CD4-positive, CD25-positive, alpha-beta regulatory T cell (primary cell): ENCODE measurements at regions not wholly inside any gene's neighbourhood (a gene's known extent, or its start where the extent isn't known, plus 50 kb on each side); places are given as distances from the start of the nearest gene placed in this dataset.

Experiments
- ATAC-seq, 2 donors: fragments of 150-1000 bp; cut with Tn5 transposase; one replicate each; pipeline ENCODE4 v1.10.0; 2021; ENCODE audit warnings: low read depth in 2 of 2, moderate number of reproducible peaks in 2 of 2, moderate library complexity in 1 of 2
- DNase-seq, 3 donors: peaks; one replicate each; pipeline versions ENCODE4 v3.0.0 to v3.0.0-alpha.2; 2012 to 2022; ENCODE audit warnings: mixed read lengths in 1 of 3
- H3K27ac ChIP-seq: one replicate; pipeline ENCODE4 v1.7.0; 2013; ENCODE audit warnings: mild to moderate bottlenecking, low read length; ENCODE audit not compliant: insufficient read depth, poor library complexity, severe bottlenecking
- H3K27me3 ChIP-seq: one replicate; pipeline ENCODE4 v1.7.0; 2013; ENCODE audit warnings: low read length; ENCODE audit not compliant: control insufficient read depth, insufficient read depth
- H3K36me3 ChIP-seq: one replicate; pipeline ENCODE4 v1.7.0; 2013; ENCODE audit warnings: mild to moderate bottlenecking, low read length, moderate library complexity; ENCODE audit not compliant: control insufficient read depth, insufficient read depth
- H3K4me1 ChIP-seq: 2 replicates; pipeline ENCODE4 v1.7.0; 2013; ENCODE audit warnings: mild to moderate bottlenecking, low read length; ENCODE audit not compliant: insufficient read depth, control insufficient read depth, poor library complexity, severe bottlenecking
- H3K4me3 ChIP-seq: one replicate; pipeline ENCODE4 v1.7.0; 2013; ENCODE audit warnings: low read depth, mild to moderate bottlenecking, low read length, moderate library complexity
- H3K9me3 ChIP-seq, 2 experiments: 1 replicate in 1 of 2; 2 replicates in 1 of 2; pipeline ENCODE4 v1.7.0; 2013; ENCODE audit warnings: low read length in 2 of 2, mild to moderate bottlenecking in 1 of 2, moderate library complexity in 1 of 2; ENCODE audit not compliant: control insufficient read depth in 2 of 2
- H3K27ac Mint-ChIP-seq, 3 donors: one replicate each; pipeline ENCODE4 v1.8.0; 2020 to 2022; ENCODE audit warnings: mild to moderate bottlenecking in 3 of 3, mixed read lengths in 3 of 3, moderate library complexity in 2 of 3
- H3K27me3 Mint-ChIP-seq: one replicate; pipeline ENCODE4 v1.8.0; 2022; ENCODE audit warnings: mild to moderate bottlenecking, mixed read lengths
- H3K36me3 Mint-ChIP-seq: one replicate; pipeline ENCODE4 v1.8.0; 2020; ENCODE audit warnings: mixed read lengths
- H3K4me1 Mint-ChIP-seq, 4 donors: one replicate each; pipeline ENCODE4 v1.8.0; 2020 to 2022; ENCODE audit warnings: mixed read lengths in 4 of 4, mild to moderate bottlenecking in 1 of 4
- H3K4me3 Mint-ChIP-seq, 4 donors: one replicate each; pipeline ENCODE4 v1.8.0; 2020 to 2022; ENCODE audit warnings: mild to moderate bottlenecking in 4 of 4, mixed read lengths in 4 of 4, moderate library complexity in 3 of 4
- H3K9me3 Mint-ChIP-seq, 7 donors: one replicate each; pipeline ENCODE4 v1.8.0; 2020 to 2022; ENCODE audit warnings: mixed read lengths in 7 of 7, mild to moderate bottlenecking in 3 of 7, moderate library complexity in 2 of 7

GRCh38 chr7:34488766-34489165 lies 169.3 kb upstream of the NPSR1 start:
- Mint-ChIP-seq H3K27ac (no peak overlapping the region), H3K27me3 (no peaks in the 10 kb centered on the region), H3K36me3 (no peaks in the 10 kb centered on the region), H3K9me3 (peaks cover 2 to 22% (median 5%) of the 10 kb centered on the region in 7 donors), H3K4me3 (no peak overlapping the region), H3K4me1 (no peaks in the 10 kb centered on the region)
- no peaks in the 10 kb centered on the region for H3K4me1 ChIP-seq
- H3K27ac ChIP-seq, result no peak overlapping the region
- DNase-seq, result no peak
- H3K4me3 ChIP-seq, result no peak overlapping the region
- no peaks in the 10 kb centered on the region for H3K36me3 ChIP-seq
- no peaks in the 10 kb centered on the region for H3K9me3 ChIP-seq
- ATAC-seq, result no peak
- H3K27me3 ChIP-seq, result no peaks in the 10 kb centered on the region

DNA sequence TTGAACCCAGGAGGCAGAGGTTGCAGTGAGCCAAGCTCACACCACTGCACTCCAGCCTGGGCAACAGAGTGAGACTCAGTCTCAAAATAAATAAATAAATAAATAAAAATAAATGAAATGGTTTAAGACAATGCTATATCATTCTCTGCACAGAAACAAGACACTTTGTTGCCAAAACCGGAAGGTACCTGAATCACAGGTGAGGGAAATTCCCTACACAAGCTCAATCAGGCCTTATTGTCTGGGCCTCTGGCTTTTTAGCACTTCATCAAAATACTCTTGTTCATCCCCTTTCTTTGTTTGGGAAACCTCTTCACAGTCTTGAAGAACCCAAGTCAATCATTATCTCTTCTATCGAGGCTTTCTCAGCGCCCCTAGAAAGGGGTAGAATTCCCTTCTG lies 166.1 kb upstream of the NPSR1 start:
- Mint-ChIP-seq H3K27ac (no peak overlapping the region), H3K36me3 (no peaks in the 10 kb centered on the region), H3K4me3 (no peak overlapping the region), H3K27me3 (no peaks in the 10 kb centered on the region), H3K4me1 (no peaks in the 10 kb centered on the region), H3K9me3 (peaks cover 0 to 15% (median 4%) of the 10 kb centered on the region in 7 donors)
- ATAC-seq (no peak), DNase-seq (no peak)
- Histone ChIP-seq H3K27ac (no peak overlapping the region), H3K36me3 (no peaks in the 10 kb centered on the region), H3K4me1 (no peaks in the 10 kb centered on the region), H3K27me3 (no peaks in the 10 kb centered on the region), H3K4me3 (no peak overlapping the region), H3K9me3 (no peaks in the 10 kb centered on the region)

- Mint-ChIP-seq H3K9me3 (peaks cover 1 to 15% (median 4%) of the 10 kb centered on the region in 7 donors), H3K36me3 (no peaks in the 10 kb centered on the region), H3K27ac (no peak overlapping the region), H3K27me3 (no peaks in the 10 kb centered on the region), H3K4me1 (no peaks in the 10 kb centered on the region), H3K4me3 (no peak overlapping the region)
- Histone ChIP-seq H3K36me3 (no peaks in the 10 kb centered on the region), H3K27ac (no peak overlapping the region), H3K4me1 (no peaks in the 10 kb centered on the region), H3K4me3 (no peak overlapping the region), H3K27me3 (no peaks in the 10 kb centered on the region), H3K9me3 (no peaks in the 10 kb centered on the region)
- ATAC-seq (no peak), DNase-seq (no peak)
Measured at GRCh38 chr7:34493752-34494151, 164.3 kb upstream of the NPSR1 start.

DNA sequence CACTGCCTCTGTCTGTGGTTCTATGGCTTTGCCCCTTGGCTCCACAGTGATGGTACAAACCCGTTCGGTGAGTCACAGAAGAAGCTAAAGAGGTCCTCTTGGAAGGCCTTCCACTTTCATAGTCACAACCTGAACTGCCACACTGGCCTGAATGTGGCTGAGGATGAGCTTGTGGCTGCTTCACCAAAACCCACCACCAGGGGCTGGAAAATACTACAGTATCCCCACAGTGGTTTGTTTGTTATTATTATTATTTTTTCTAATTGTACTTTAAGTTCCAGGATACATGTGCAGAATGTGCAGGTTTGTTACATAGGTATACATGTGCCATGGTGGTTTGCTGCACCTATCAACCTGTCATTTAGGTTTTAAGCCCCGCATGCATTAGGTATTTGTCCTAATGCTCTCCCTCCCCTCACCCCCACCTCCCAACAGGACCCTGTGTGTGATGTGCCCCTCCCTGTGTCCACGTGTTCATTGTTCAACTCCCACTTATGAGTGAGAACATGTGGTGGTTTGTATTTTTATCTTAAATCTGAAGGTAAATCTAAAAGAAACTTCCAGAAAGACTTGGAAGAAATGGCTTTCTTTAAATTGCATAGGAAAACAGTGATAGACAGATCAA lies 160.8 kb upstream of the NPSR1 start:
- Histone ChIP-seq H3K36me3 (no peaks in the 10 kb centered on the region), H3K4me3 (no peak overlapping the region), H3K27ac (no peak overlapping the region), H3K9me3 (no peaks in the 10 kb centered on the region), H3K4me1 (no peaks in the 10 kb centered on the region), H3K27me3 (no peaks in the 10 kb centered on the region)
- Mint-ChIP-seq H3K27ac (no peak overlapping the region), H3K4me3 (no peak overlapping the region), H3K36me3 (no peaks in the 10 kb centered on the region), H3K9me3 (peaks cover 2 to 9% (median 5%) of the 10 kb centered on the region in 7 donors), H3K27me3 (no peaks in the 10 kb centered on the region), H3K4me1 (no peaks in the 10 kb centered on the region)
- DNase-seq, result no peak
- no peak for ATAC-seq

DNA sequence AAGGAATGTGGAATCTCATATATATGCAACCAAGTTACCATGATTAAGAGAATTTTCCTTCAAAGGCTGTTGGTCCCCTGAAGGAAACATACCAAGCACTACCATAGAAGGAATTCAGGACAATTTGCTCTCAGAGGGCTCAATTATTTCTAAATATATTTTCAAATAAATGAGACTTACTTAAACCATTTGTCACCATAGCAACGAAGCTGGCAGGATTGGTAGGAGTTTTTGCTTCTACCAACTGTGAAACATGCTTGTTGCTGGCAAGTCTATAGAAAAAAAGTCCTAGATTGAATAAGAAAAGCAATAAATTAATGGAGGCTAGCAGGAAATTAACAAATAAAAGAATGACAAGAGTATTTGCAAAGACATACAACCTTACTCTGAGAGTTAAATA lies 156.9 kb upstream of the NPSR1 start:
- no peaks in the 10 kb centered on the region for H3K27me3 Mint-ChIP-seq
- H3K4me3 ChIP-seq, result no peak overlapping the region
- no peak overlapping the region for H3K27ac ChIP-seq
- ATAC-seq, result no peak
- H3K27ac Mint-ChIP-seq, result no peak overlapping the region
- no peaks in the 10 kb centered on the region for H3K9me3 ChIP-seq
- no peaks in the 10 kb centered on the region for H3K4me1 Mint-ChIP-seq
- no peak for DNase-seq
- no peaks in the 10 kb centered on the region for H3K4me1 ChIP-seq
- no peaks in the 10 kb centered on the region for H3K36me3 Mint-ChIP-seq
- H3K27me3 ChIP-seq, result no peaks in the 10 kb centered on the region
- H3K9me3 Mint-ChIP-seq, result peaks cover 0 to 8% (median 0%) of the 10 kb centered on the region in 7 donors
- H3K4me3 Mint-ChIP-seq, result no peak overlapping the region
- H3K36me3 ChIP-seq, result no peaks in the 10 kb centered on the region

- H3K36me3 ChIP-seq, result no peaks in the 10 kb centered on the region
- H3K4me1 ChIP-seq, result no peaks in the 10 kb centered on the region
- H3K4me3 ChIP-seq, result no peak overlapping the region
- Mint-ChIP-seq H3K4me1 (no peaks in the 10 kb centered on the region), H3K27ac (no peak overlapping the region), H3K27me3 (no peaks in the 10 kb centered on the region), H3K4me3 (no peak overlapping the region), H3K9me3 (peaks cover 0 to 23% (median 4%) of the 10 kb centered on the region in 7 donors), H3K36me3 (no peaks in the 10 kb centered on the region)
- no peak for ATAC-seq
- H3K27me3 ChIP-seq, result no peaks in the 10 kb centered on the region
- no peak for DNase-seq
- no peaks in the 10 kb centered on the region for H3K9me3 ChIP-seq
- no peak overlapping the region for H3K27ac ChIP-seq
Measured at GRCh38 chr7:34507191-34507590, 150.8 kb upstream of the NPSR1 start.

DNA sequence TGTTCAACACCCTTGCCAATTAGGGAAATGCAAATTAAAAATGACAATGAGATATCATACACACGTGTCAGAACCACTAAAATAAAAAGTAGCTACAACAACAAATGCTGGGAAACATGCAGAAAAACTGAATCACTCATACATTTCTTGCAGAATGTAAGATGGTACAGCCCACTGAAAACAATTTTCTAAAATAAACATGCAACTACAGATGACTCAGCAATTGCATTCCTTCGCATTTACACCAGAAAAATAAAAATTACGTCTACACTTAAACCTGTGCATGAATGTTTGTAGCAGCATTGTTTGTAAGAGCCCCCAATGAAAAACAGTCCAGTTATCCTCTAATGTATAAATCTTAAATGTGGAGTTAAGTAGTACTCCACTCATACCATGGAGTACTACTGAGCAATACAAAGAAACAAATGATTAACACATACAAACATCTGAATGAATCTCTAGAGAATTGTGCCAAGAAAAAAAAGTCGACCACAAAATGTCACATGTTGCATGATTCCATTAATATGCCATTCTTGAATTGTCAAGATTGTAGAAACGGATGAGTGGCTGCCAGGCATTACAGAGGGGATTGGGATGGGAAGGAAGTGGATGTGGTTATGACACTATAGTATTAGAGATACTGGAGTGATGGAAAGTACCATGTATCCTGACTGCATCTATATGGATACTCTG lies 134.6 kb upstream of the NPSR1 start:
- no peak overlapping the region for H3K27ac ChIP-seq
- no peaks in the 10 kb centered on the region for H3K36me3 ChIP-seq
- Mint-ChIP-seq H3K4me3 (no peak overlapping the region), H3K36me3 (no peaks in the 10 kb centered on the region), H3K9me3 (peaks cover 0 to 15% (median 9%) of the 10 kb centered on the region in 7 donors), H3K27me3 (no peaks in the 10 kb centered on the region), H3K4me1 (no peaks in the 10 kb centered on the region), H3K27ac (no peak overlapping the region)
- H3K4me1 ChIP-seq, result no peaks in the 10 kb centered on the region
- H3K27me3 ChIP-seq, result no peaks in the 10 kb centered on the region
- DNase-seq, result no peak
- no peak overlapping the region for H3K4me3 ChIP-seq
- H3K9me3 ChIP-seq, result peaks cover 0 to 3% of the 10 kb centered on the region in 2 experiments
- ATAC-seq, result no peak

DNA sequence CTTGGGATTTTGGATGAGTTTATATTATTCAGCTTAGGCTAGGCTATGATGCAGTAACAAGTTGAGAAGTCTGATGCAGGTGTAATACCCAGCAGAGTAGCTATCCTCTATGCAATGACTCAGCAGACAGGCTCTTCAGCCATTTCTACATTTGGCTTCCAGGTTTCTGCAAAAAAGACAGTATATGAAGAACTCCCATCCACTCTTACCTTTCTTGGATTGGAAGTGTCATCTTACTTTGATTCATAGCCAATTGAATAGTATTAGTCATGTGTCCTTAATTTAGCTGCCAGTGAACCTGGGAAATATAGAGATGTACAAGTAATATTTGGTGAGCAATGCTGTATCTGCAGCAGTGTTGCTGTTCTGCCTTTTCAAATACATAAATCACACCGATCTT lies 127.8 kb upstream of the NPSR1 start:
- Histone ChIP-seq H3K4me1 (no peaks in the 10 kb centered on the region), H3K27ac (no peak overlapping the region), H3K4me3 (no peak overlapping the region), H3K27me3 (no peaks in the 10 kb centered on the region), H3K9me3 (no peaks in the 10 kb centered on the region), H3K36me3 (no peaks in the 10 kb centered on the region)
- no peak overlapping the region for H3K4me3 Mint-ChIP-seq
- H3K4me1 Mint-ChIP-seq, result no peaks in the 10 kb centered on the region
- DNase-seq (no peak), ATAC-seq (no peak)
- no peak overlapping the region for H3K27ac Mint-ChIP-seq
- no peaks in the 10 kb centered on the region for H3K27me3 Mint-ChIP-seq
- no peaks in the 10 kb centered on the region for H3K36me3 Mint-ChIP-seq
- H3K9me3 Mint-ChIP-seq, result peaks cover 1 to 14% (median 6%) of the 10 kb centered on the region in 7 donors
